ENCODE measurements at regions not wholly inside any gene's neighbourhood (a gene's known extent, or its start where the extent isn't known, plus 50 kb on each side); places are given as distances from the start of the nearest gene placed in this dataset.

GRCh38 chr4:73929278-73929677 is 52.5 kb downstream of the PF4 start:
- no peak for ATAC-seq
- H3K4me1 ChIP-seq = no peaks in the 10 kb centered on the region
- intact Hi-C loops (cut with DNase I) = no loop called here
- DNase-seq = no peak
- no peak for TF ChIP-seq CTCF (IDR thresholded peaks at IDR 0.05)
- peaks cover 0 to 2% of the 10 kb centered on the region in 2 donors for H3K9me3 ChIP-seq
- no peaks in the 10 kb centered on the region for H3K27me3 ChIP-seq
- H3K4me3 ChIP-seq = no peak overlapping the region
- H3K27ac ChIP-seq = no peak overlapping the region
- H3K36me3 ChIP-seq = no peaks in the 10 kb centered on the region

DNA sequence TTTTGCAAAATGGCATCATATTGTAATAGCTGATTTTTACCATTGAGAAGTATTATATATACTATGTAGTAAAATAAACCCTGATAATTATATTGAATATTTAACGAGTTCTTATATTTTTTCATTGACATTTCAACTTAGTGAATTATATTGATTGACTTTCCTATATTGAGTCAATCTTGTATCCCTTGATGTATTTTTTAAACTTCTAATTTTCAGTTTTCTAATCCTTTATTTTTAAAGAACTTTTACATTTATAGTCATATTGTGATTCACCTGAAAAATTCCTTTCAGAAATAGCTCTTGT is 54.4 kb downstream of the CXCL1 start:
- Histone ChIP-seq H3K27ac (no peak overlapping the region), H3K27me3 (no peaks in the 10 kb centered on the region), H3K4me3 (no peak overlapping the region), H3K36me3 (no peaks in the 10 kb centered on the region), H3K4me1 (peaks cover 0 to 6% of the 10 kb centered on the region in 2 donors), H3K9me3 (no peaks in the 10 kb centered on the region)
- TF ChIP-seq CTCF (IDR thresholded peaks at IDR 0.05) = no peak
- ATAC-seq (no peak), DNase-seq (no peak)
- intact Hi-C loops (cut with DNase I) = no loop called here

DNA sequence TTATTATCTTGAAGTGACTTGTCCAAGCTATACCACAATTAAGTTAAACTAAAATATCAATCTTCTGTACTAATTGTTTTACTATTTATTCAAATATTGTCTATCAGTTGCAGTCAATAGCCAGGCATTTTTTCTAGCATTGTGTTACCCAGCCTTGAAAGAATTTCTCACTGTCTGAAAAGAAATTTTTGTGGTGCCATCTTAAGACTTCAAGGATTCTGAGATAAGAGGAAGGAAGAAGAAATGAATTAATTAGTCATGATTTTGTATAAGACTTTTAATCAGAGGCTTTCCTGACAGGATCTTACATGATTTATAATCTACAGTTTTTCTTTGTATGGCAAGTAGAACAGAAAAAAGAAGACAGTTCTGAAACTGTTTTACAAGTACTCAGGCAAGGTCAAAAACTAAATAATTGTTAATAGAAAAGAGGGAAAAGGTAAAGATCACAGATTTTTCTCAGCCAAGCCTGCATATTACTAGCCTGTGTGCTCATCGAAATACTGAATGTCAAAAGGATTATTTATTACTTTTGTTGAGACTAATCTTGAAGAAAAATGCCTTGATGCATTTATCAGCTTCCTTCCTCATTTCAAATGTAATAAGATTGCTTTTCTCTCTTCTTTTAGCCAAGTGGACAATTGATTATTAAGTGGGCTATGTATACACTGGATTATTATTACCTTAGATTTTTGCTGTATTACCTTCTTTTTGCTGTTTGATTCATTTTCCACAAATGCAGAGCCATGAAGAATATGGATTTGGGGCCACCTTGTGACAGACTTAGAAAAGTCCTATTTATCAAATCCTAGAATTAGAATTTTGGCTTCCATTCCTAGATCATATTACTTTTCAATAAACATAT is 53.8 kb downstream of the CXCL1 start:
- peak; percentile 15 to 20 for TF ChIP-seq CTCF (IDR thresholded peaks at IDR 0.05)
- no peak overlapping the region for H3K4me3 ChIP-seq
- H3K27ac ChIP-seq = no peak overlapping the region
- intact Hi-C loops (cut with DNase I) = no loop called here
- H3K4me1 ChIP-seq = peaks cover 0 to 6% of the 10 kb centered on the region in 2 donors
- H3K9me3 ChIP-seq = no peaks in the 10 kb centered on the region
- DNase-seq (peak in 1 of 4 donors; percentile 18), ATAC-seq (no peak)
- no peaks in the 10 kb centered on the region for H3K27me3 ChIP-seq
- no peaks in the 10 kb centered on the region for H3K36me3 ChIP-seq

DNA sequence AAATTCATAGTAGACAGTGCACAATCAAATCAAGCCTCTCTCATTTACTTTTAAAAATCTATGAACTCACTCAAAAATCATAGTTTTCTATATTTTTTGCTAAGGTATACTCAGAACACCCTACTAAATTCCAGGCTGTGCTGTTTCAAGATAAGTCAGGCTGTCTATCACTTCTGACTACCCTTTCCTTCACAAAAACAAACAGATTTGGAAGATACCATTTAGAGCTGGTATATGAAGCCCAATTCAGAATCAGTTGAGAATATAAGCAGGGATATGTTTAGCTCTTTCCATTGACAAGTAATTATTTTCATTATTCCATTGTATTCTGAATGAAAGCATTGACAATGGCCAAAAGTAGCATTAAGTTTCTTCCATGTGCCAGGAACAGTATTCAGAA is 53.1 kb downstream of the CXCL1 start:
- intact Hi-C loops (cut with DNase I) = no loop called here
- Histone ChIP-seq H3K9me3 (no peaks in the 10 kb centered on the region), H3K4me1 (peaks cover 0 to 6% of the 10 kb centered on the region in 2 donors), H3K36me3 (no peaks in the 10 kb centered on the region), H3K27me3 (no peaks in the 10 kb centered on the region), H3K27ac (no peak overlapping the region), H3K4me3 (no peak overlapping the region)
- no peak for TF ChIP-seq CTCF (IDR thresholded peaks at IDR 0.05)
- no peak for DNase-seq
- no peak for ATAC-seq

All from left lung (tissue), 4 donors.